A673 (cell line): ENCODE measurements at regions not wholly inside any gene's neighbourhood (a gene's known extent, or its start where the extent isn't known, plus 50 kb on each side); places are given as distances from the start of the nearest gene placed in this dataset.
A peak's percentile ranks its signal among the peaks of the same experiment; 100 is the strongest.

Source experiments
- CTCF ChIP-seq: fragments of 300-800, 200-600 bp; sonication (generic); conservative IDR thresholded peaks from 2 replicates; pipeline ENCODE4 v1.5.1; 2017; ENCODE audit warnings: low read depth, mild to moderate bottlenecking, antibody characterized with exemption, low read length, moderate library complexity, mixed read lengths
- EZH2 ChIP-seq: fragments of 200-600 bp; sonication (generic); IDR thresholded peaks from 2 replicates; pipeline ENCODE4 v1.6.1; 2017; ENCODE audit warnings: borderline replicate concordance, low read depth, mild to moderate bottlenecking, mixed read lengths, antibody characterized with exemption, low read length; ENCODE audit not compliant: poor library complexity, severe bottlenecking

DNA sequence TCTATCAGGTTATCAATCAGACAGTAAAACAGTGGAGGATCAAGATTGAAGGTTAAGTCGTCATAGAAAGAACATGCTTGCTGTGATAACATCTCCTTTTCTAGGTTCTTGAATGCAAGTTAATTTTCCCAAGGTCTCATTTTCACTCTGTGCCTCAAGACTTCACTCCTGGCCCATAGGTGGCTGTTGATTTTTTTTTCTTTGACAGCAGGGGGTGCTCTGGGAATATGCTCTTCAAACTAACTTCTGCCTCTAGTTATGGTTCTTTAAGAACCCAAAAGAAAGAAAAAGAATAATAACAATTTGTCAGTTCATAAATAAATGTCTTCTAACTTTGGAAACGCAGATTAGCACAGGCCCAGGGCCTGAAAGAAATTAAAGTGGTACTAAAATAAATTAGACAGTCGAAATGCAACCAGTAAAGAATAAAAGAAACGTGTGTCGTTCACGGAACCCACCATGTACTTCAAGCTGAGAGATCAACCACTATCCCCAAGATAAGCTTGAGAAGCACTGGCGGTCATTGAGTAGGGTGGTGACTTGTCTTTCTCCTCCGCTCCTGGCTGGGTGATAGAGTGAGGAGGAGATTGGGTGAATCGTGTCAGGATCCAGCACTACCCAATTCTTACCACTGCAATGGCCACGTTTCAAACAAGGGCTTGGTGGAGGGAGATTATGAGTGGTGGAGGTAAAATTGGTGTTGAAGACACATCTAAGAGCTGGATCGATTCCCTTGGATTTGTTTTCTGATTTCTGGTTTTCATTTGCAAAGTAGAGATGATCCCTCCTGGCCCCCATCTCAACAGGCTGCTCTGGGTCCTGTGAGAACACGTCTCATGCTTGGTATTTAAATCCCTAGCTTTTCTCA lies 93.4 kb upstream of the IRX4 start:
- peak; percentile 24; the same call in 1 of the 2 replicates for TF ChIP-seq CTCF
- TF ChIP-seq EZH2, result no peak
